ENCODE measurements at regions not wholly inside any gene's neighbourhood (a gene's known extent, or its start where the extent isn't known, plus 50 kb on each side); places are given as distances from the start of the nearest gene placed in this dataset.

DNA sequence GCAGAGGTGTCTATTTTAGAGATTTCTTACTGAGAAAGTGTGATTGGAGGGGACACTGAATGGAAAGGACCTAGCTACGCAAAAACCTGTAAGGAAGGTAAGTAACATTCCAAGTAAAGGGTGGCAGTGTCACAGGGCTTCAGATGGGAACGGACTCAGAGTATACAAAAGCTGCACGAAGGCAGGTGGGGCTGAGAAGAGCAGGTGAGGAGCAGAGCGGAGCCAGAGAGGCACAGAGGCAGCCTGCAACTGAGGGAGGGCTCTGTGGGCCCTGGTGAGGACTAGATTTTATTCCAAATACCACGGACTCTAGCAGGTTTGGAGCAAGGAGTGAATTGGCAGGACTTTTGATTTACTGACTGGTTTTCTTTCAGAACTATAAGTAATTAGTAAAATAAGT is 331.3 kb upstream of the PKDCC start:
- no peak for DNase-seq (ENCODE audit: low read depth in 1 of 2, low spot score in 1 of 2)

DNA sequence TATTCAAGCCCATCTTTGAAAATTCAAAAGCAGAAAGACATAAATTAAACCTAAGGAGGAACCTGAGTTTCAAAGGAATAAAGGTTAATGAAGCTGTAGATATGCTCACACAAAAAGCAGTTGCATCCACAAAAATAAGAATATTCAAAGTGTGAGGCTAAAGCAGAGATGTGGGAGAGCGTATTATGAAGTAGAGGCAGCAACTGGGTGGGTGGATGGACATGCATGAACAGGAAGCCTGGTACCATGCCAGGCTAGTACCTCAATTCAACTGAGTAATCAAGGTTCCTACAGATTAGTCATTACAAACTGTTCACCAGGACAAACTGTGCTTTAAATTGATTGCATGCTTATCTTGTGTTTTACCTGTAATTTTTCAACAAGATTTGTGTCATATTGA is 330.0 kb upstream of the PKDCC start:
- no peak for DNase-seq (ENCODE audit: low read depth in 1 of 2, low spot score in 1 of 2)

DNA sequence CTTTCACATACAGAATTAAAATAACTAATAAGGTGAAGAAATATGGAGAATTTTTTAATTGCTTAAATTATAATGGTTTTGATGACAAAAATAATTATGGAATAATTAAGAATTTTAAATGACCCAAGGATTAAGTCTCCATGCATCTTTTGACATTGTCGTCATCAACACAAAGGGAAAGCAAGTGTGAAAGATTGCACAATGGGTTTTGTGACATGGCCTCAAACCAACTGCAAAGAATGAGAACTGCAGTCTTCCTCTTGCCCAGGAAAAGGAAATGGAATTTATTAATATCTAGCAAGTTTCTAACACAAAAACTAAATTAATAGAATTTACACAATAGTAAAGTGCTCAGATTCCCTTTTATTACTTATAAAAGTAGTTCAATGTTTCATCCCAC is 329.1 kb upstream of the PKDCC start:
- DNase-seq (ENCODE audit: low read depth in 1 of 2, low spot score in 1 of 2) = no peak

DNA sequence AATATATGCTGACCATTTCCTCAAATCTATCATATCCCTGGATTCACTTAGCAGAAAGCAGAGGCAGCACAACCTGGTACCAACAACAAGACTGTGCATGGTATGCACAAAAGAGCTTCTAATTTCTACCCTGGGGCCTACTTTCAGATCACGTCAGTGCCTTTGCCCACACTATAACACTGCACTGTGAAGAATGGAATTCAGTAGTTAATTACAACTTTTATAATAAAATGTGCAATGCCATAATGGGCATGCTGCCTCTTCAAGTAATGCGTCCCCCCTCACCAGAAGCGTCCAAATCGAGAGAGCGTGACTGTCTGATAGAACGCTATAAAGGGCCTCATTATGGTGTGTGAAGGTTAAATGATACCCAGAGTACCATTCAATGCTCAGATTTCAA is 328.1 kb upstream of the PKDCC start:
- no peak for DNase-seq (ENCODE audit: low read depth in 1 of 2, low spot score in 1 of 2)

DNA sequence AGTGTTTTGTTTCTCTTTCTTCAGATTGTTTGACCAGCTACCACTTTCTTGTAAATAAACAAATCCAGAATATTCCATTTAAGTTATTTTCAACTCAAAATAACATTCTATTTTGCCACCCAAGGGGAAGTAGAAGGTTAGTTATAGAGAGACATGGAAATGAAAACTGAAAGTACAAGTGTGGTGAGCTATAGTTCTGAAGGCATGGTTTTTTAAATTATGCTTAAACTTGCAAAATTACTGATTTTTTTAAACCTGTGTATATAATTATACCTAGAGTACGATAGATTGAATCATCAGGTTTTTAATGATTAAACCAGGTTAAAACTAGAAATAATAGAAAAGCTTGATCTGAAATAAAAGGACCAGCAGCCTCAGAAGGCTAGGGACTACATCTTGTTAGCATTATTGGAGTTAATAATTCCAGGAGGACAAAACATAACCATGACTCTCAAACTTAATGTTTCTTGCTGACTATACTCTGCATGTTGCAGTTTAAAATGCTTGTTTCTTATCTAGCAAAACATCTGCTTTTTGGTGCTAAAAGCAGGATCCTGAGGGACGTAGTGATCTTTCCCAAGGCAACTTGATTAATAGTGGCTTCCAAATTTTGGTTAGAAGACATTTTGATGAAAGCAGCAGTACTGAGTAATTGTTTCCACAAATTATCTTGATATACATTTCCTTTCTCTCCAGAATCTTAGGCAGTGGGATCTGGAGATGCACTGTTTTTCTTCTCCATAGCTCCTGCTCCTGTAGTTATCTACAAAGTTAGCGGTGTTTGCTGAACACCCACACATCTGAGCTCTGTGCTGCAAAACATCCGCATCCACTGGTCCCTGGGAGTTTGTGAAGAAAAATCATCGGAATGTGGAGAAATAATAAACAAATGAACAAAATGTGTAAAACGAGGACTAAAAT is 327.2 kb upstream of the PKDCC start:
- DNase-seq (ENCODE audit: low read depth in 1 of 2, low spot score in 1 of 2) = no peak

DNA sequence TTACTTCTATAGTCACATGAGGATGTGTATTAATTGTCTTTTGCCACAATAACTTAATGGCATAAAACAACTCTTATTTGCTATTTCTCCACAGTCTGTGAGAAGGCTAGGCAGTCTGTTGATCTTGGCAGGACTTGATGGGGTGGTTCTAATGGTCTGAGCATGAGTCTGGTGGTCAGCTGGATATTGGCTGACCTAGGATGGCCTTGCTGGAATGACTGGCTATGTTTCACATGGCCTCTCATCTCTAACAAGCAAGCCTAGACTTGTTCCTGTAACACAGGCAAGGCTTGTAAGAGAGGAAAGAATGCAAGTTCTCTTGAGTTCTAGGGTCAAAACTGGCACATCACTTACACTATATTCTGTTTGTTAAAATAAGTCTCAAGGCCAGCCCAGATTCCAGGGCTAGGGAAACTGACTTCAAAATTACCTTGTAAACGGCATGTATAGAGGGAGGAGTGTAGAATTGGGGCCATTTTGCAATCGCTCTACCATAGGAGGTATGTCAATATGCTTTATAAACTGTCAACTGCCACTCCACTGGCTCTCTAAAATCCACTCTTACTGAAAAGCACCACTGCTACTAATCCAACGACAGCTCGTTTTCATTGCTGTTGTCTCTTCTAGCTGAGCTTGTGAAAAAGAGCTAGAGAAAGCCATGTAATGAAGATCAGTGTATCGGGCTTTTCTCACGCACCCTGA is 325.0 kb upstream of the PKDCC start:
- no peak for DNase-seq (ENCODE audit: low read depth in 1 of 2, low spot score in 1 of 2)

DNA sequence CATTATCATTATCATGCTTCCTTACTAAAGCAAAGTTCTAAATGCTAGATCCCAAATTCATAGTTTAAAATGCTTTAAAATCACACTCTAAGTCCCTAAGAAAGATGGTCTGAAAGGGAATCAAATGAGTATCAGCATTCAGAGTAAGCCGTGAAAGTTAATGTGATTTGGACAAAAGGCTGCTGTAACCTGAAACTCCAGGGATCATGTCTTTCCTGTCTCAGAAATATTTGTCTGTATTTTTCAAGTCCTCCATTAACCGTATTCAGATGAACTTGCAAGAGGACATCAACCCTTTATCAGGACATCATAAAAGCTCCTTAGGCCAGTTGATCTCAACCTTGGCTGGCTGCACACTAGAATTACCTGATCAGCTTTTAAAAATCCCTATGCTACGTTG is 324.3 kb upstream of the PKDCC start:
- DNase-seq (ENCODE audit: low read depth in 1 of 2, low spot score in 1 of 2) = no peak

DNA sequence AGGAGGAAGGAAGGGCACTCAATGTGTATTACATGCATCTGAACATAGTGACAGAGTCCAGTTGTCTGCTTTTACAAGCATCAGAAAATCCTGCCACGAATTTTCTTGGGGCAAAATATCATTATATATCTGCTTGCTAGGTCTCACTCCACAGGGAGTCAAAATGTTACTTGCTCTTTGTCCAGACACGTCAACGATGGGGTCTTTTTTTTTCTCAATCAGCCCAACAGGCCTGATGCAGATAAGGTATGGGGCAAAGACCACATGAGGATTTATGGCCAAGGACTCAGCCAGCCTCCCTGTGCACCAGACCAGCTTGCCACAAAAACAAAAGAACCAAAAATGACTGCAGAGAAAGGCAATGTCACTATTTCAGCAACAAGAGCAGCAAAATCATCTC is 323.4 kb upstream of the PKDCC start:
- DNase-seq (ENCODE audit: low read depth in 1 of 2, low spot score in 1 of 2) = no peak

DNA sequence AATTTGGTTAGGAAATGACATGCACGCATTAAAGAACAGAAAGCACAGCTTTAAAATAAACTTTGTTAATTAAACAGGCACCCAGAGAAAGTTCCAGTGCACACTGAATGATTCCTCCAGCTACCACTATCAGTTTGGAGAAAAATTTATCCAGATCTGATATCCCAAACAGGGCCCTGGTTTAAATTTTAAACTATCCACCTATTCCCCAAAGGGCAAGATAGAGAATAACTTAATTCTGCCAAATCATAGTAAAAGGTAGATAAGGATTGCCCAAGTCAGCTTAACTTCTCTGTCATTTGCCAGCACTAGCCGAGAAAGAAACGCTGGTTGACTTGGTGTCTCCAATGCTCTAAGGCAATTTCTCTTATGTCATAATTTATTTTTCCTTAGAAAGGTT is 321.9 kb upstream of the PKDCC start:
- DNase-seq (ENCODE audit: low read depth in 1 of 2, low spot score in 1 of 2) = no peak

DNA sequence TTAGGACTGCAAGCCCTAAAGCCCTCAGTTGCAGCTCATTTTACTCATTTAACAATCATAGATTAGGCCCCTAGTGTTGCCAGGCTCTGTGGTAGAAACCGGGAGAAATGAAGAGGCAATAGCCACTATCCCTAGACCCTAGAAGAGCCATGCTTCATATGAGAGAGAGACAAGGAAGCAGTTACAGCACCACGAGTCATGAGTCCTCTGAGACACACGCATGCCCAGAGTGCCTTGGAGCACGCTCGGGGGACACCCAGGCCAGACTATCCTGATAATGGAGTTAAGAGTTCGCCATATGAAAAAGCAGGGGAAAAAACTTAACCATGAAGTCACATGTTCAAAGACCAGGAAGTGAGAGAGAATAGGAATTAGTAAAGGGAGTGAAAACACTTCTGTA is 321.5 kb upstream of the PKDCC start:
- DNase-seq (ENCODE audit: low read depth in 1 of 2, low spot score in 1 of 2) = no peak

DNA sequence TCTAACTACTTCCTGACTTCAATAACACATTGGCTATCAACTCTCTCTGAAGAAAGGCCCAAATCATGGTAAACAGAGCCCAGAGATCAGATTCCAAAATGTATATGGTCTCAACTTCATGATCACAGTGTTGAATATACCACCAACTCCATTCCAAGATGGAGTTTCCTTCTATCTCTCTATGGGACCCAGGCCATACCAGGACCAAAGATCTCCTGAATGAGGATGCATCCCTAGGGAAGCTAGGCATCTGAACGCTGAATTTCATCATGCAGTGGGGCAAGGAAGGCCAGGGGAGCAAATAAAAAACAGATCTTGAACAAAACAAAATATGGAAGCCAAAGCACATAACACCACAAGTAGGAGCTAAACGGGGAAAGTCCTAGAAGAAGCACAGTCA is 320.7 kb upstream of the PKDCC start:
- DNase-seq (ENCODE audit: low read depth in 1 of 2, low spot score in 1 of 2) = no peak

DNA sequence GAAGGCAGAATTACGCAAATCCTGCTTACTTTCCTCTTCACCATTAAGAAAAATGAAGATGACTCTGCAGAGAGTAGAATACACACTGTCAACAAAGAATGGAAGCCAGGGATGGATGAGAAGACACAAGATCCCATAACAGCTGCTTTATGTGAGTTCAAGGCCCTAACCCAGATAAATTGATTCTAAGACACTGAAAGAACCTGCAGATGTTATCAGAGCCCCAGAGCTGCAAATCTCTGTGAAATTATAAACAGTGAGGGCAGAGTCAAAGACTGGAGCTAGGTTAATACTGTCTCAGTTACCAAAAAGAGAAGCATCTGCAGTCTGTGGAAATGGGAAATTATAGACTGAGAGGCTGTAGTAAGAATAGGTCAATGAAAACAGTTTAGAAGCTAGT is 320.1 kb upstream of the PKDCC start:
- no peak for DNase-seq (ENCODE audit: low read depth in 1 of 2, low spot score in 1 of 2)

DNA sequence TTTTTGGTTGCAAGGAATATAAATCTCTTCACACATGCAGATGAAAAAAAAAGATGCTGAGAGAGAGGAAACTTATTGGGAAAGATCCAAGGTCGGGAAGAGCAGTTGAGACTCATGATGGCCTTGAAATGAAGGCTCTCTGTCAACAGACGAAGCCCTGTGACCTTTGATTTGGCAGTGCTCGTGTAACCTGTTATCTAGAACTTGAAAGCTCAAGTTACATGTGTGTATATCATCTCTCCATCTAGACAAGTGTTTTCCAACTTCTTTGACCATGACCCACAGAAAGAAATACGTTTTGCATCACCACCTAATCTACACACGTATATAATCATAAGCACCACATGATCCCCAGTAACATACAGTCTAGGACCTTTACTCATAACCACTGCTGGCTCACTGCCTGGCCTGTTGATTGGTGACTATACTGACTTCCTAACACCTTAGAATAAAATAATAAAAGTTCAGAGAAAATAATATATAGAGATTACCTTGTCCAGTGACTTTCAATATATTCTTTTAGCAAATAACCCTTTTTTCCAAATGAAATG is 319.0 kb upstream of the PKDCC start:
- DNase-seq (ENCODE audit: low read depth in 1 of 2, low spot score in 1 of 2) = no peak

DNA sequence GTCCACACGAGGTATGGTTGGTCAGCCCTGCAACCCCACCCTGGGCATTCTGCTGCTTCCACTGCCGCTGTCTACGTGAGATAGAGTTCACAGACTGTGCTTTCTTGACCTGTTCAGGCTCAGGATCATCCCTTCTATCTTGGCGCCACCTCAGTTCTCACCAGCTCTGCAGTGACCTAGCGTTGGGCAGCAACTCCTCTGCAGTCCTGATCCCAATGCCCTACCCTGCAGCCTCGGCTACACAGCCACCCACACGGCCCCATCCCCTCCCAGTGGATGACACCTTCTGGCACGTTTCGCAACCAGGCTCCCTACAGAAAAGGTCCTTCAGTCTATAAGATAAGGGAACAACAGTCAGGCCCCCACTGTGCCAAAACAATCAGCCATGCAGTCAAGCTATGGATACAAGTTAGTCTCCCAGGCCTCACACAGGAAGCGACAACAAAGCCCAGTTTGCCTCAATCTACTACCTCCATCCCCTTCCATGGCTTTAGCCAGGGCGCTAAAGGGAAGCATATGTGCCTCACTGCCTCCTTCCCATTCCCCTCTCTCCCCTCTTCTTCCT is 317.9 kb upstream of the PKDCC start:
- DNase-seq (ENCODE audit: low read depth in 1 of 2, low spot score in 1 of 2) = no peak

DNA sequence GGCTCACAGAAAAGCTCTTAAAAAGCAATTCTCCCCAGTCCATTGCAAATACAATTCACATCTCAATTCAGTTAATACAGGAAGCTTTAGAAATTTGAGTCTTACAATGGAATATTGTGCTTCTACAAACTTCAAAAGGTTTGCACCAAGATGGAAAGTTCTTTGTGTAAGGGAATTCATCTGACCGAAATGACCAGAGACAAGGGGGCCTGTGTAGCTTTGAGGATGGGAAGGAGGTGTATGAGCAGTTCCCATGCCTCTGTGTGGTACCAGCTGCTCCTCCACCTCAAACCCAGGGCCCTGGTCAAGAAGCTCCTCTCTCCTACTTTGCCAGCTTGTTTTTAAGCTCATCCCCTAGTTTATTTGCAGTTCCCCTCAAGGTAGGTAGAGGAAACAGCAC is 312.8 kb upstream of the PKDCC start:
- DNase-seq (ENCODE audit: low read depth in 1 of 2, low spot score in 1 of 2) = no peak

DNA sequence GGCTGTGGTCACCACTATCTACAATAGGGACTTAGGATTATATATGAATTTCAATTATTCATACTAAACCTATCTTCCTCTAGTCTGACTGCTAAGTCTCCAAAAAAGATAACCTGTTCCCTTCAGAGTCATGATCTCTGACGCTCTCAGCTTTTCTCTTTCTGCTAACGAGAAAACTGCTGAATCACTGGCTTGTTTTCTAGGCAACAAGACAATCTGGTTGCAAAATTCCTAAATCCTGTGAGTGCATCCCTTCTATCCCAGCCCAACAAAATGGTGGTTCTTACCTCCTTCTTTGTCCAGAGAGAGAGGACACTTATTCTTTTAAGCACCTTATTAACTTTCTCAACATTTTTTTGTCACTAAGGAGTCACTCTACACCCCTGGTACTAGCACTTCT is 312.3 kb upstream of the PKDCC start:
- DNase-seq (ENCODE audit: low read depth in 1 of 2, low spot score in 1 of 2) = no peak

DNA sequence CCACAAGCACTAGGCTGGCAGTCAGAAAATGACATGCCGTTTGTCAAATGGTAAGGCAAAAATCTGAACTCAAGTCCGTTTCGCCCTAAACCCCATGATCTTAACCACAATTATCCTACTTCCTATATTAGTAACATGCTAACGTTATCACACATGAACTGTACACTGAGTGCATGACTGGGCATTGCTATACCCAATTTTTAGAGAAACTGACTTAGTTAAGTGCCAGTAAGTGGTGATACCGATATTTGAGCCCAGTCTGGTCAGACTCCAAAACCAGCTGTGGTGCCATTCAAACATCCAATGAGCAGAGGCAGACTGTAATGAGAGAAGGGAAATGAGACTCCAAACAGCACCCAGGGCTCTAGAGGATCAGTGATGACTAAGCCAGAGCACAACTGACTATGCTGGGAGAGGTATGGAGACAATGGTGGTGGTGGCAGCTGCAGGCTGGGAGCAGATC is 311.7 kb upstream of the PKDCC start:
- DNase-seq (ENCODE audit: low read depth in 1 of 2, low spot score in 1 of 2) = no peak

DNA sequence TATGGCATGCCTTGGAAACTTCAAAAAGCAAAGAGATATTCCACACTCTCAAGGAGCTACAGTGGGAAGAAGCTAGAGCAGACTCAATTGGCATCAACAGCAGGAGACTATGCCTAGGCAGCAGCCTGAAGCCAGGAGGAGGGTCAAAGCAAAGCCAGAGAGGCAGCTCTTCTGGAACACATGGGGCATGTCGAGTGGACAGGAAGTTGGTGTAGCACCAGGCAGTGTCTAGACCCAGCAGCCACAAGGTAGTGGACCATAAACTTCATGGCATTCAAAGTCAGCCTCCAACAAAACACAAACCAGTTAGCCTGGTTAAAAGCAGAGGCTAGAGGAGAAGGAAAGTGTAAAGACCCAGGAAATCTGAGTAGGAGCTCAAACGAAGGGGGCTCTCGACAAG is 311.2 kb upstream of the PKDCC start:
- no peak for DNase-seq (ENCODE audit: low read depth in 1 of 2, low spot score in 1 of 2)

DNA sequence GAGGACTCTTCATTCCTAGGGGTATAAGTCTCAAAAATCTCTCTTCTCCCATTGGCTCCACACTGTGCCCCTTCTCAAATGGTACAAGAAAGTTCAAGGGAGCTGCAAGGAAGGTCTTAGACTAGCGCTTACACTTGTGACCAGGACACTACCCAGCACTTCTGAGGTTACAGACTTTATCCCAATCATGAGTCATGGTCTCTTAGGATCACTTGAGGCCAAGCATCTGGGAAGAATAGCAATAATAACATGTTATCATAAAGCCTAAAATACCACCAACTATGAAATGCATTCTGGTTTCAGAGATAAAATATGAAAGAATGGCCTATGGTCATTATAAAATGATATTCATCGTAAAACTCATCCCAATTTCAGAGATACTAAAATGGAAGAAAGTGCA is 309.9 kb upstream of the PKDCC start:
- DNase-seq (ENCODE audit: low read depth in 1 of 2, low spot score in 1 of 2) = no peak

DNA sequence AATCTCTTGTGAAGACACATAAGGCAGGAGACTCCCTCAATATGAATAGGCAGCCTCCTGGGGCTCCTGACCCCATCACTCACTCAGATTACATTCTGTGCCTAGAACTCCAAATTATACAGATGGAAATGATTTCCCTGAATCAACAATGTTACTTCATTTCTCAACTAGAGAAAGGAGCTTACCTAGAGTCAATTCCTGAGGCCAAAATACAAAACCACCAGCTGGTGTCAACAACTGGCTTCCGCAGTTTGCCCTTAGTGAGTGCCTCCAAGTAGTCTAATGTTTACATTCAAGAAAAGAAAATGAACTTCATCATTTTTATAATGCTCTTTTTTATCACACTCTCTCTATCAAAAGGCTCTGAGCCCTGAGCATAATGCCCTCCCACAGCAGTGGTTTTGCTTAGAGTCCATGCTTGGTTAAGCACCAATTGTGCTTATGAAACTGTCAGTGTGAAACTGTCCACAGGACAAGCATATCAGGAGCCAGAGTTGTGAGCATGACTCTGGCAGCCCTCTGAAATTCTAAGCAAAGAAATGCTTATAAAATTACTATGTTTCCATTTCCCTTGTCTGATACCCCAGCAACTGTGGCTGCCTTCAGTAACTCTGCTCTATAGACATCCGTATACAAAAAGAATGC is 305.7 kb upstream of the PKDCC start:
- no peak for DNase-seq (ENCODE audit: low read depth in 1 of 2, low spot score in 1 of 2)

DNA sequence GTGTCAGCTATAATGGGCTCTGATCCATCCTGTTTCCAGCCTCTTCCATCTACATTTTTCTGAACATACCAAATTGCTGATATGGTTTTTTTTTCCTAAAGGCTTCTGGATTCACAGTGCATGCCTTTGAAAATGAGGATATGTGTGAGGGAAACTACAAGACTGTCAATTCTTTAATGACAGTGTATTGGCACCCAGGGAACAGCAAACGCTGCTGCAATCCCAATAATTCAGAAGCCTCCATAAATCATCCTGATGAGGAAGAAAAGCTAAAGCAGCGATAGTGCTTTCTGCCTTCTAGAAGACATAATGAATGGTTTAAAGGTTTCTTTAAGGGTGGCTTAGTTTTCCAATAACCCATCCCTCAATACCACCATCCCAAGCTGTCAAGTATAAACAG is 304.5 kb upstream of the PKDCC start:
- DNase-seq (ENCODE audit: low read depth in 1 of 2, low spot score in 1 of 2) = no peak

DNA sequence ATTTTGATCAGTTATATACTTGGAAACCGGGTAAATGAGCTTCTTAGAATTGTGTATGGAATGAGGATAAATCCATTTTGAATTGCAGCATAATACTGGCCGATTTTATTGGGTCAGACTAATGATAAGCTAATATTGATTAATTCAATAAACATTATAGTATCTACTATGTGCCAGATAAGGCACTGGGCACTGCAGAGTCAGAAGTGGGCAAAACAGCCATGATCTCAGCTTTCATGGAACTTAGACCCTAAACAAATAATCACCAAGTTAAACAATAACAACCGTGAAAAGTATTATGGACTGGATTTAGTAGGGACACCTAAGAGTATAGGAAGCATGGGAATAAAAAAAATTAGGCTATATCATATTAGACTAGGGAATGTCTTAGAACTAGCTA is 297.0 kb upstream of the PKDCC start:
- no peak for DNase-seq (ENCODE audit: low read depth in 1 of 2, low spot score in 1 of 2)
